Neural cell (in vitro differentiated cells): ENCODE measurements at regions not wholly inside any gene's neighbourhood (a gene's known extent, or its start where the extent isn't known, plus 50 kb on each side); places are given as distances from the start of the nearest gene placed in this dataset.

ENCODE experiments used
- H2AFZ ChIP-seq: fragments of 200-600, 300-800 bp; sonication (generic), shearing (Covaris generic); 2 replicates; pipeline ENCODE4 v1.6.0; 2014; ENCODE audit warnings: low read depth, mild to moderate bottlenecking, antibody characterized with exemption, low read length, moderate library complexity
- H3F3A ChIP-seq: fragments of 200-600 bp; shearing (Covaris generic); 2 replicates; pipeline ENCODE4 v1.6.1; 2016; ENCODE audit warnings: mild to moderate bottlenecking, moderate library complexity, mixed read lengths, antibody characterized with exemption, low read length; ENCODE audit not compliant: insufficient read depth, poor library complexity, severe bottlenecking
- H3K27ac ChIP-seq: fragments of 200-600, 300-800 bp; sonication (generic), shearing (Covaris generic); 2 replicates; pipeline ENCODE4 v1.5.1; 2014; ENCODE audit warnings: mild to moderate bottlenecking, low read length, moderate library complexity
- H3K27me3 ChIP-seq: fragments of 300-800, 200-600 bp; sonication (generic), shearing (Covaris generic); 2 replicates; pipeline ENCODE4 v1.6.0; 2014; ENCODE audit warnings: mild to moderate bottlenecking, low read depth, low read length, moderate library complexity; ENCODE audit not compliant: insufficient read depth
- H3K36me3 ChIP-seq: fragments of 300-800, 200-600 bp; sonication (generic), shearing (Covaris generic); 2 replicates; pipeline ENCODE4 v1.5.1; 2014; ENCODE audit warnings: mild to moderate bottlenecking, antibody characterized with exemption, low read length, moderate library complexity; ENCODE audit not compliant: insufficient read depth
- H3K4me2 ChIP-seq: fragments of 300-800, 200-600 bp; sonication (generic), shearing (Covaris generic); 2 replicates; pipeline ENCODE4 v1.6.0; 2014; ENCODE audit warnings: mild to moderate bottlenecking, low read length
- H3K4me3 ChIP-seq: fragments of 300-800, 200-600 bp; sonication (generic), shearing (Covaris generic); 2 replicates; pipeline ENCODE4 v1.5.1; 2014; ENCODE audit warnings: mild to moderate bottlenecking, low read length, moderate library complexity
- H3K79me2 ChIP-seq: fragments of 200-600 bp; shearing (Covaris generic); replicated peaks from 2 replicates; pipeline ENCODE4 v1.6.0; 2014; ENCODE audit warnings: mild to moderate bottlenecking, low read length, moderate library complexity; ENCODE audit not compliant: insufficient read depth
- H3K9ac ChIP-seq: fragments of 300-800, 200-600 bp; sonication (generic), shearing (Covaris generic); 2 replicates; pipeline ENCODE4 v1.6.1; 2016; ENCODE audit warnings: mild to moderate bottlenecking, low read length, mixed read lengths
- H3K9me2 ChIP-seq: fragments of 200-600 bp; shearing (Covaris generic); 2 replicates; pipeline ENCODE4 v1.6.1; 2016; ENCODE audit warnings: mild to moderate bottlenecking, low read length, mixed read lengths; ENCODE audit not compliant: insufficient read depth
- H3K9me3 ChIP-seq: fragments of 200-600, 300-800 bp; sonication (generic), shearing (Covaris generic); 2 replicates; pipeline ENCODE4 v1.6.1; 2016; ENCODE audit warnings: mild to moderate bottlenecking, mixed run types, low read length, moderate library complexity, mixed read lengths
- H4K20me1 ChIP-seq: fragments of 200-600 bp; shearing (Covaris generic); 2 replicates; pipeline ENCODE4 v1.6.1; 2016; ENCODE audit warnings: mild to moderate bottlenecking, mixed run types; ENCODE audit not compliant: insufficient read depth
- EP300 ChIP-seq: fragments of 450-650 bp; conservative IDR thresholded peaks from 2 replicates; pipeline ENCODE4 v1.6.1; 2014; ENCODE audit warnings: antibody characterized with exemption, mild to moderate bottlenecking, moderate library complexity; ENCODE audit not compliant: poor library complexity, severe bottlenecking
- EZH2 ChIP-seq: fragments of 200-600, 300-800 bp; shearing (Covaris generic), sonication (generic); IDR thresholded peaks from 2 replicates; pipeline ENCODE4 v1.6.1; 2014; ENCODE audit warnings: antibody characterized with exemption, low read length, borderline replicate concordance, mild to moderate bottlenecking; ENCODE audit not compliant: insufficient read depth, poor library complexity, severe bottlenecking
- MXI1 ChIP-seq: fragments of 450-650 bp; conservative IDR thresholded peaks from 2 replicates; pipeline ENCODE4 v1.6.1; 2014; ENCODE audit warnings: antibody characterized with exemption, mild to moderate bottlenecking; ENCODE audit not compliant: poor library complexity, severe bottlenecking
- POLR2AphosphoS5 ChIP-seq: IDR thresholded peaks from 2 replicates; pipeline ENCODE4 v1.6.1; 2012
- SMC3 ChIP-seq: fragments of 450-650 bp; conservative IDR thresholded peaks from 2 replicates; pipeline ENCODE4 v1.6.1; 2014; ENCODE audit warnings: antibody characterized with exemption, mild to moderate bottlenecking, moderate library complexity; ENCODE audit not compliant: poor library complexity
- TAF1 ChIP-seq: IDR thresholded peaks from 2 replicates; pipeline ENCODE4 v1.6.1; 2012; ENCODE audit warnings: low read depth
- TF ChIP-seq, protein P1 (sequence below): fragments of 450-650 bp; IDR thresholded peaks from 2 replicates; pipeline ENCODE4 v1.5.1; 2014; ENCODE audit warnings: antibody characterized with exemption, mild to moderate bottlenecking, moderate library complexity; ENCODE audit not compliant: poor library complexity, severe bottlenecking
- TF ChIP-seq, protein P2 (sequence below): IDR thresholded peaks from 2 replicates; pipeline ENCODE4 v1.6.1; 2012; ENCODE audit warnings: borderline replicate concordance

DNA sequence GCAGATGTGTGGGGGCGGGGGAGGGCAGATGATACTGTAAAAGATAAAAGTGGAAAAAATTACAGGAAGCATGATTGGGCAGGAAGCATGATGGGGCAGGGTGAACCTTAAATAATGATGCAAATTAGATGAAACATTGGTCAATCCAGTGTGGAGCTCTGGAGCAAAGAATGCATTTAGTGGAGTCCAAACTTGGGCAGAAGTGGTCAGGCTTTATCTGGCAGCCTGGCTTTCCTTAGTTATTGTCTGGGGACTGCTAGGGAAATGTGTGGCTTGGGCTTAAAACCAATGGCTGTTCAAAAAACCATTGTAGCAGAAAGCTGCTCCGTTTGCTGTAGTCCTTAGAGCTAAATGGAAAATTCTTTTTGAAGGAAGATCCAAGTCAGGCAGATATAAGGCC is 1077.3 kb upstream of the MIR17HG start:
- TF ChIP-seq, protein P1, sequence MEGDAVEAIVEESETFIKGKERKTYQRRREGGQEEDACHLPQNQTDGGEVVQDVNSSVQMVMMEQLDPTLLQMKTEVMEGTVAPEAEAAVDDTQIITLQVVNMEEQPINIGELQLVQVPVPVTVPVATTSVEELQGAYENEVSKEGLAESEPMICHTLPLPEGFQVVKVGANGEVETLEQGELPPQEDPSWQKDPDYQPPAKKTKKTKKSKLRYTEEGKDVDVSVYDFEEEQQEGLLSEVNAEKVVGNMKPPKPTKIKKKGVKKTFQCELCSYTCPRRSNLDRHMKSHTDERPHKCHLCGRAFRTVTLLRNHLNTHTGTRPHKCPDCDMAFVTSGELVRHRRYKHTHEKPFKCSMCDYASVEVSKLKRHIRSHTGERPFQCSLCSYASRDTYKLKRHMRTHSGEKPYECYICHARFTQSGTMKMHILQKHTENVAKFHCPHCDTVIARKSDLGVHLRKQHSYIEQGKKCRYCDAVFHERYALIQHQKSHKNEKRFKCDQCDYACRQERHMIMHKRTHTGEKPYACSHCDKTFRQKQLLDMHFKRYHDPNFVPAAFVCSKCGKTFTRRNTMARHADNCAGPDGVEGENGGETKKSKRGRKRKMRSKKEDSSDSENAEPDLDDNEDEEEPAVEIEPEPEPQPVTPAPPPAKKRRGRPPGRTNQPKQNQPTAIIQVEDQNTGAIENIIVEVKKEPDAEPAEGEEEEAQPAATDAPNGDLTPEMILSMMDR = no peak
- TF ChIP-seq TAF1 (no peak), EP300 (no peak), MXI1 (no peak), POLR2AphosphoS5 (no peak), SMC3 (no peak), EZH2 (no peak)
- TF ChIP-seq, protein P2, sequence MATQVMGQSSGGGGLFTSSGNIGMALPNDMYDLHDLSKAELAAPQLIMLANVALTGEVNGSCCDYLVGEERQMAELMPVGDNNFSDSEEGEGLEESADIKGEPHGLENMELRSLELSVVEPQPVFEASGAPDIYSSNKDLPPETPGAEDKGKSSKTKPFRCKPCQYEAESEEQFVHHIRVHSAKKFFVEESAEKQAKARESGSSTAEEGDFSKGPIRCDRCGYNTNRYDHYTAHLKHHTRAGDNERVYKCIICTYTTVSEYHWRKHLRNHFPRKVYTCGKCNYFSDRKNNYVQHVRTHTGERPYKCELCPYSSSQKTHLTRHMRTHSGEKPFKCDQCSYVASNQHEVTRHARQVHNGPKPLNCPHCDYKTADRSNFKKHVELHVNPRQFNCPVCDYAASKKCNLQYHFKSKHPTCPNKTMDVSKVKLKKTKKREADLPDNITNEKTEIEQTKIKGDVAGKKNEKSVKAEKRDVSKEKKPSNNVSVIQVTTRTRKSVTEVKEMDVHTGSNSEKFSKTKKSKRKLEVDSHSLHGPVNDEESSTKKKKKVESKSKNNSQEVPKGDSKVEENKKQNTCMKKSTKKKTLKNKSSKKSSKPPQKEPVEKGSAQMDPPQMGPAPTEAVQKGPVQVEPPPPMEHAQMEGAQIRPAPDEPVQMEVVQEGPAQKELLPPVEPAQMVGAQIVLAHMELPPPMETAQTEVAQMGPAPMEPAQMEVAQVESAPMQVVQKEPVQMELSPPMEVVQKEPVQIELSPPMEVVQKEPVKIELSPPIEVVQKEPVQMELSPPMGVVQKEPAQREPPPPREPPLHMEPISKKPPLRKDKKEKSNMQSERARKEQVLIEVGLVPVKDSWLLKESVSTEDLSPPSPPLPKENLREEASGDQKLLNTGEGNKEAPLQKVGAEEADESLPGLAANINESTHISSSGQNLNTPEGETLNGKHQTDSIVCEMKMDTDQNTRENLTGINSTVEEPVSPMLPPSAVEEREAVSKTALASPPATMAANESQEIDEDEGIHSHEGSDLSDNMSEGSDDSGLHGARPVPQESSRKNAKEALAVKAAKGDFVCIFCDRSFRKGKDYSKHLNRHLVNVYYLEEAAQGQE = no peak
- Histone ChIP-seq H2AFZ (no peak overlapping the region), H3K79me2 (no peaks in the 10 kb centered on the region), H3K4me3 (no peak overlapping the region), H3K36me3 (no peaks in the 10 kb centered on the region), H3K27ac (no peak overlapping the region), H3K9ac (no peak overlapping the region), H3K27me3 (no peaks in the 10 kb centered on the region), H4K20me1 (no peaks in the 10 kb centered on the region), H3K9me2 (no peaks in the 10 kb centered on the region), H3K4me2 (no peak overlapping the region), H3K9me3 (no peaks in the 10 kb centered on the region), H3F3A (no peaks in the 10 kb centered on the region)

DNA sequence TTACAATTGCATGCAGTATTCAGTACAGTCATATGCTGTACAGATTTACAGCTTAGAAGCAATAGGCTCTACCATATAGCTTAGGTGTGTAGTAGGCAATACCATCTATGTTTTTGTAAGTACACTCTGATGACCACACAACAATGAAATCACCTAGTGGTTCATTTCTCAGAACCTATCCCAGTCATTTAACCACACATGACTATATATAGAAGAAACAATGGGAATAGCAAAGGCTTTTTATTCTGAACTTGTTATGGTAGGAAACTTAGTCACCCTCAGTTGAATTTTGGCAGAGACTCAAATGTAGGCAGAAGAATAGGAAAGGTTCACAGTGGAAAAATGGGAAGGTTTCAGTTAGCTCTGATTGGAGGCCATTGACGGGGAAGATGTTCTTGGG is 1075.1 kb upstream of the MIR17HG start:
- Histone ChIP-seq H3K79me2 (no peaks in the 10 kb centered on the region), H3K27ac (no peak overlapping the region), H3K4me3 (no peak overlapping the region), H3K27me3 (no peaks in the 10 kb centered on the region), H3K9ac (no peak overlapping the region), H3K9me3 (no peaks in the 10 kb centered on the region), H3K9me2 (no peaks in the 10 kb centered on the region), H3F3A (no peaks in the 10 kb centered on the region), H2AFZ (no peak overlapping the region), H3K36me3 (no peaks in the 10 kb centered on the region), H3K4me2 (no peak overlapping the region), H4K20me1 (no peaks in the 10 kb centered on the region)
- TF ChIP-seq, protein P1 = no peak
- no peak for TF ChIP-seq TAF1
- no peak for TF ChIP-seq EP300
- no peak for TF ChIP-seq MXI1
